PC-3 (cell line): ENCODE measurements at regions not wholly inside any gene's neighbourhood (a gene's known extent, or its start where the extent isn't known, plus 50 kb on each side); places are given as distances from the start of the nearest gene placed in this dataset.
A peak's percentile ranks its signal among the peaks of the same experiment; 100 is the strongest.

ENCODE experiments used
- ATAC-seq: fragments of 200-7000 bp; cut with Tn5 transposase; 2 replicates; pipeline ENCODE4 v1.9.1; 2020; ENCODE audit warnings: mild to moderate bottlenecking, moderate library complexity
- BruUV-seq: library from RNA; stranded (reverse); fragments of 400-500 nt; replicated peaks from 2 replicates; lab custom pipeline; 2021; lab: Mats Ljungman, UMichigan
- CTCF ChIA-PET: fragments of 300-600 bp; sonication (Branson Sonifier 250); formaldehyde crosslinking; loops from one replicate; lab custom pipeline; 2022; ENCODE audit warnings: antibody characterized with exemption; lab: Charles Lee
- POLR2A ChIA-PET: fragments of 300-600 bp; sonication (Branson Sonifier 250); formaldehyde crosslinking; loops from one replicate; lab custom pipeline; 2022; ENCODE audit warnings: antibody characterized with exemption; ENCODE audit not compliant: unreplicated experiment; lab: Charles Lee
- DNase-seq: peaks from one replicate; pipeline ENCODE4 v3.0.0-alpha.2; 2015
- H2AFZ ChIP-seq: fragments of 300-600 bp; sonication (generic); 2 replicates; pipeline ENCODE4 v1.6.0; 2016; ENCODE audit warnings: antibody characterized with exemption, low read length
- H3F3A ChIP-seq: fragments of 300-600 bp; sonication (generic); one replicate; pipeline ENCODE4 v1.6.0; 2017; ENCODE audit warnings: antibody characterized with exemption, low read length, control low read depth, mild to moderate bottlenecking; ENCODE audit not compliant: unreplicated experiment
- H3K27ac ChIP-seq: fragments of 300-600 bp; sonication (generic); 2 replicates; pipeline ENCODE4 v1.5.1; 2016; ENCODE audit warnings: mild to moderate bottlenecking, low read length
- H3K27me3 ChIP-seq: fragments of 300-600 bp; sonication (generic); 2 replicates; pipeline ENCODE4 v1.6.1; 2016; ENCODE audit warnings: low read length, mixed read lengths
- H3K36me3 ChIP-seq: fragments of 300-600 bp; sonication (generic); 2 replicates; pipeline ENCODE4 v1.6.1; 2016; ENCODE audit warnings: low read depth, mixed run types, low read length, mixed read lengths
- H3K4me1 ChIP-seq: fragments of 300-600 bp; sonication (generic); 2 replicates; pipeline ENCODE4 v1.5.1; 2016; ENCODE audit warnings: low read length; ENCODE audit not compliant: insufficient read depth
- H3K4me2 ChIP-seq: fragments of 300-600 bp; sonication (generic); 2 replicates; pipeline ENCODE4 v1.6.0; 2016; ENCODE audit warnings: low read length
- H3K4me3 ChIP-seq: fragments of 300-600 bp; sonication (generic); 2 replicates; pipeline ENCODE4 v1.5.1; 2016; ENCODE audit warnings: mild to moderate bottlenecking, low read length, mixed read lengths
- H3K79me2 ChIP-seq: fragments of 300-600 bp; sonication (generic); 2 replicates; pipeline ENCODE4 v1.6.1; 2017; ENCODE audit warnings: low read length, mixed read lengths
- H3K9ac ChIP-seq: fragments of 300-600 bp; sonication (generic); 2 replicates; pipeline ENCODE4 v1.6.0; 2016; ENCODE audit warnings: mild to moderate bottlenecking, low read length
- H3K9me2 ChIP-seq: fragments of 300-600 bp; sonication (generic); replicated peaks from 2 replicates; pipeline ENCODE4 v1.6.1; 2016; ENCODE audit warnings: mixed run types, low read length, mixed read lengths
- H3K9me3 ChIP-seq: fragments of 300-600 bp; sonication (generic); 2 replicates; pipeline ENCODE4 v1.6.1; 2016; ENCODE audit warnings: low read length, mixed read lengths
- H4K20me1 ChIP-seq: fragments of 300-600 bp; sonication (generic); 2 replicates; pipeline ENCODE4 v1.6.1; 2016; ENCODE audit warnings: low read length, mixed read lengths
- CTCF ChIP-seq: fragments of 300-600 bp; sonication (generic); conservative IDR thresholded peaks from 2 replicates; pipeline ENCODE4 v1.5.1; 2017; ENCODE audit warnings: antibody characterized with exemption, low read depth, mild to moderate bottlenecking, low read length
- EZH2 ChIP-seq: fragments of 300-600 bp; sonication (generic); IDR thresholded peaks from one replicate; pipeline ENCODE4 v1.6.1; 2017; ENCODE audit warnings: antibody characterized with exemption, mild to moderate bottlenecking, low read length; ENCODE audit not compliant: unreplicated experiment
- EZH2phosphoT487 ChIP-seq: fragments of 300-600 bp; sonication (generic); IDR thresholded peaks from 2 replicates; pipeline ENCODE4 v1.6.1; 2018; ENCODE audit warnings: mild to moderate bottlenecking, antibody characterized with exemption, low read length, borderline replicate concordance
- intact Hi-C: fragments of 100-400 bp; cut with micrococcal nuclease; formaldehyde crosslinking; loops from 2 replicates; pipeline ENCODE4 v1.9.0; 2023

DNA sequence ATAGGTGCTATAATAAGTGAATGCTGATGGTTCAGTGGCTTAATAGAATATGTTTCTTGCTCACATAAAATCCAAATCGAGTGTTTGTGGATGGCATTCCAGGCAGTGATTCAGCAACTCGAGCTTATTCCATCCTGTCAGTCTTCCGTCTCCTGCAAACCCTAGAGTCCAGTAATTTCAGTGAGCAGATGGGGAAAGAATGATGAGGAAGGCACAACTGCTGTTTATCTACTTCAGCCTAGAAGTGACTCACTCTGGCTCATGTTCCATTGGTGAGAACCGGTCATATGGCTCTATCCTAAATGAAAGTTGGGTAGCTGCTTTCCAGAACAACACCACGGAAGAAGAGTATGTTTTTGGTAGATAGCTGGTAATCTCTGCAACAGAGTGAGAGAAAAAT lies 421.8 kb upstream of the PDE3A start:
- BruUV-seq: no TSS peak
- H3K4me1 ChIP-seq: no peaks in the 10 kb centered on the region
- 0 out of 2 replicates have a peak, but pooled peaks have one; percentile 35 for ATAC-seq
- no peak overlapping the region for H2AFZ ChIP-seq
- POLR2A ChIA-PET: no interaction called here
- DNase-seq: peak; percentile 62
- H3K9me3 ChIP-seq: no peaks in the 10 kb centered on the region
- H3F3A ChIP-seq: no peaks in the 10 kb centered on the region
- no peaks in the 10 kb centered on the region for H3K79me2 ChIP-seq
- H3K36me3 ChIP-seq: no peaks in the 10 kb centered on the region
- no peak overlapping the region for H3K27ac ChIP-seq
- H3K27me3 ChIP-seq: no peaks in the 10 kb centered on the region
- H3K4me3 ChIP-seq: no peak overlapping the region
- CTCF ChIA-PET: no interaction called here
- H3K9me2 ChIP-seq: no peaks in the 10 kb centered on the region
- TF ChIP-seq CTCF (no peak), EZH2 (no peak), EZH2phosphoT487 (no peak)
- no peak overlapping the region for H3K4me2 ChIP-seq
- no peak overlapping the region for H3K9ac ChIP-seq
- no peaks in the 10 kb centered on the region for H4K20me1 ChIP-seq
- intact Hi-C loops: no loop called here

- BruUV-seq: no TSS peak
- intact Hi-C loops: no loop called here
- Histone ChIP-seq H2AFZ (no peak overlapping the region), H4K20me1 (no peaks in the 10 kb centered on the region), H3K4me1 (no peaks in the 10 kb centered on the region), H3K79me2 (no peaks in the 10 kb centered on the region), H3K9ac (no peak overlapping the region), H3K4me2 (no peak overlapping the region), H3K9me3 (no peaks in the 10 kb centered on the region), H3K9me2 (no peaks in the 10 kb centered on the region), H3K27me3 (no peaks in the 10 kb centered on the region; the same call in 1 of the 2 replicates), H3K4me3 (no peak overlapping the region), H3K27ac (no peak overlapping the region), H3F3A (no peaks in the 10 kb centered on the region), H3K36me3 (no peaks in the 10 kb centered on the region)
- DNase-seq (no peak), ATAC-seq (no peak)
- CTCF ChIA-PET: no interaction called here
- POLR2A ChIA-PET: no interaction called here
- TF ChIP-seq CTCF: no peak
- no peak for TF ChIP-seq EZH2phosphoT487
These were observed 421.0 kb upstream of the PDE3A start for GRCh38 chr12:19947344-19947743.

DNA sequence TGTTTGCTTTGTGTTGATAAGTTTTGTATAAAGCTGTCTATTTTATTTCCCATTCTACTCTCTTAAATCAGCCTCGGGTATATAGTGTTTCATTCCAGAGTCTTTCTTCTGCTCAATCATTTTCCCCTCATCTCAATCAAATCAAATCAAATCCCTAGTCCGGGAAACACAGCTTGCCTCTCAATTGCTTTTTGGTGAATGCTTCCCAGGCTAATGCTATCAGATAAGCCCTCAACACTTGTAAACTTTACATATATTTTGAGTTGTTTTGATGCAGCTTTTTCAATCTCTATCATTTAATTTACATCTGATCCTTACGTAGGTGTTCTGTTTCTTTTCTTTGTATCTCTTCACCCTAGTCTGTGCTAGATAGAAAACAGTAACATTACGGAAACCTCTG lies 416.7 kb upstream of the PDE3A start:
- Histone ChIP-seq H3K36me3 (no peaks in the 10 kb centered on the region), H3K27me3 (no peaks in the 10 kb centered on the region; the same call in 1 of the 2 replicates), H3K9me2 (no peaks in the 10 kb centered on the region), H2AFZ (no peak overlapping the region), H3K4me3 (no peak overlapping the region), H3K9ac (no peak overlapping the region), H3K79me2 (no peaks in the 10 kb centered on the region), H3K4me2 (no peak overlapping the region), H3K9me3 (no peaks in the 10 kb centered on the region), H4K20me1 (no peaks in the 10 kb centered on the region), H3K27ac (no peak overlapping the region), H3K4me1 (no peaks in the 10 kb centered on the region), H3F3A (no peaks in the 10 kb centered on the region)
- CTCF ChIA-PET: no interaction called here
- no peak for TF ChIP-seq EZH2
- DNase-seq (no peak), ATAC-seq (no peak)
- POLR2A ChIA-PET: no interaction called here
- BruUV-seq: no TSS peak
- intact Hi-C loops: no loop called here
